ENCODE measurements at regions not wholly inside any gene's neighbourhood (a gene's known extent, or its start where the extent isn't known, plus 50 kb on each side); places are given as distances from the start of the nearest gene placed in this dataset.

GRCh38 chrX:99494668-99495067, 915.4 kb downstream of the PCDH19 start:
- Histone ChIP-seq H3K36me3 (ENCODE audit: control insufficient read depth in 2 of 2, extremely low read depth in 1 of 2, insufficient read depth in 2 of 2, low read length in 2 of 2) (no peaks in the 10 kb centered on the region), H3K9ac (ENCODE audit: control insufficient read depth, extremely low read depth, insufficient read depth, low read length) (no peak overlapping the region), H3K4me1 (ENCODE audit: control insufficient read depth, extremely low read depth, insufficient read depth, low read length) (no peaks in the 10 kb centered on the region), H3K27me3 (ENCODE audit: control insufficient read depth, extremely low read depth, insufficient read depth, low read length) (no peaks in the 10 kb centered on the region), H3K27ac (ENCODE audit: control insufficient read depth, insufficient read depth, low read length) (no peak overlapping the region), H3K79me2 (ENCODE audit: control insufficient read depth, insufficient read depth, low read length) (no peaks in the 10 kb centered on the region), H3K9me1 (ENCODE audit: control insufficient read depth, extremely low read depth, insufficient read depth, low read length) (no peaks in the 10 kb centered on the region), H2AFZ (ENCODE audit: control insufficient read depth, low read length) (no peak overlapping the region), H3K9me3 (ENCODE audit: control insufficient read depth, low read depth, low read length) (no peaks in the 10 kb centered on the region), H3K4me2 (ENCODE audit: control insufficient read depth, extremely low read depth, insufficient read depth, low read depth, low read length) (no peak overlapping the region), H3K4me3 (ENCODE audit: control insufficient read depth in 2 of 3, extremely low read depth in 1 of 3, insufficient read depth in 2 of 3, low read depth in 1 of 3, low read length in 3 of 3) (no peak overlapping the region), H4K20me1 (ENCODE audit: control insufficient read depth, extremely low read depth, insufficient read depth, low read length) (no peaks in the 10 kb centered on the region)
- DNase-seq (ENCODE audit: low read depth, low spot score) (no peak), FAIRE-seq (no peak)
- no peak for TF ChIP-seq CTCF (optimal IDR thresholded peaks at IDR 0.05 in 1 of 3, IDR thresholded peaks at IDR 0.05 in 1 of 3, conservative IDR thresholded peaks at IDR 0.05 in 1 of 3; ENCODE audit: extremely low read depth in 1 of 3, insufficient read depth in 2 of 3, low read length in 3 of 3)
- TF ChIP-seq EZH2 (IDR thresholded peaks at IDR 0.05; ENCODE audit: low read length) = no peak
- dilution Hi-C loops (cut with MboI; ENCODE audit: extremely low pct_ligation_motif_present, low sequenced_read_pairs) = no loop called here

- Histone ChIP-seq H3K9ac (ENCODE audit: control insufficient read depth, extremely low read depth, insufficient read depth, low read length) (no peak overlapping the region), H2AFZ (ENCODE audit: control insufficient read depth, low read length) (no peak overlapping the region), H3K36me3 (ENCODE audit: control insufficient read depth in 2 of 2, extremely low read depth in 1 of 2, insufficient read depth in 2 of 2, low read length in 2 of 2) (no peaks in the 10 kb centered on the region), H3K4me3 (ENCODE audit: control insufficient read depth in 2 of 3, extremely low read depth in 1 of 3, insufficient read depth in 2 of 3, low read depth in 1 of 3, low read length in 3 of 3) (no peak overlapping the region), H4K20me1 (ENCODE audit: control insufficient read depth, extremely low read depth, insufficient read depth, low read length) (no peaks in the 10 kb centered on the region), H3K4me2 (ENCODE audit: control insufficient read depth, extremely low read depth, insufficient read depth, low read depth, low read length) (no peak overlapping the region), H3K4me1 (ENCODE audit: control insufficient read depth, extremely low read depth, insufficient read depth, low read length) (no peaks in the 10 kb centered on the region), H3K27ac (ENCODE audit: control insufficient read depth, insufficient read depth, low read length) (no peak overlapping the region), H3K79me2 (ENCODE audit: control insufficient read depth, insufficient read depth, low read length) (no peaks in the 10 kb centered on the region), H3K9me3 (ENCODE audit: control insufficient read depth, low read depth, low read length) (no peaks in the 10 kb centered on the region), H3K9me1 (ENCODE audit: control insufficient read depth, extremely low read depth, insufficient read depth, low read length) (no peaks in the 10 kb centered on the region), H3K27me3 (ENCODE audit: control insufficient read depth, extremely low read depth, insufficient read depth, low read length) (no peaks in the 10 kb centered on the region)
- DNase-seq (ENCODE audit: low read depth, low spot score) (no peak), FAIRE-seq (no peak)
- dilution Hi-C loops (cut with MboI; ENCODE audit: extremely low pct_ligation_motif_present, low sequenced_read_pairs) = no loop called here
- no peak for TF ChIP-seq EZH2 (IDR thresholded peaks at IDR 0.05; ENCODE audit: low read length)
- no peak for TF ChIP-seq CTCF (optimal IDR thresholded peaks at IDR 0.05 in 1 of 3, IDR thresholded peaks at IDR 0.05 in 1 of 3, conservative IDR thresholded peaks at IDR 0.05 in 1 of 3; ENCODE audit: extremely low read depth in 1 of 3, insufficient read depth in 2 of 3, low read length in 3 of 3)
Observed at GRCh38 chrX:99480728-99481127, 929.3 kb downstream of the PCDH19 start.

Data from keratinocyte (primary cell).